ENCODE measurements at regions not wholly inside any gene's neighbourhood (a gene's known extent, or its start where the extent isn't known, plus 50 kb on each side); places are given as distances from the start of the nearest gene placed in this dataset.
"Not testable (repeated sequence)": the region's sequence is repeated elsewhere in the genome, so short reads cannot be mapped to it uniquely, and the experiment has no call there.

GRCh38 chr4:159927781-159928180, 824.9 kb downstream of the RAPGEF2 start:
- 62 to 80% methylated on average over 6 of the region's 6 CpGs for WGBS, 2 donors

GRCh38 chr4:159934602-159935001, 831.7 kb downstream of the RAPGEF2 start:
- H3K27ac ChIP-seq (ENCODE audit: low read depth in 1 of 2, low read length in 1 of 2); H3K4me1 ChIP-seq (ENCODE audit: control insufficient read depth in 5 of 5, insufficient read depth in 5 of 5, low read length in 5 of 5); H3K36me3 ChIP-seq (ENCODE audit: control insufficient read depth in 4 of 4, insufficient read depth in 4 of 4, low read length in 4 of 4); H3K9me3 ChIP-seq (ENCODE audit: control insufficient read depth in 4 of 4, insufficient read depth in 3 of 4, low read length in 3 of 4); DNase-seq; H3K27me3 ChIP-seq (ENCODE audit: control insufficient read depth in 3 of 3, insufficient read depth in 3 of 3, low read length in 2 of 3); H3K4me3 ChIP-seq; H3K9ac ChIP-seq (ENCODE audit: insufficient read depth in 1 of 2, low read length in 2 of 2); ATAC-seq (ENCODE audit: insufficient read depth, low FRiP score): not testable (repeated sequence)
- WGBS, 2 donors, result 87 to 91% methylated on average over 8 of the region's 8 CpGs

More at GRCh38 chr4:159927781-159928180, 824.9 kb downstream of the RAPGEF2 start:
- no peak for TF ChIP-seq CTCF (IDR thresholded peaks at IDR 0.05; ENCODE audit: control extremely low read depth, extremely low read depth)
- H3K9ac ChIP-seq (ENCODE audit: insufficient read depth in 1 of 2, low read length in 2 of 2), result no peak overlapping the region
- H3K36me3 ChIP-seq (ENCODE audit: control insufficient read depth in 4 of 4, insufficient read depth in 4 of 4, low read length in 4 of 4), result no peaks in the 10 kb centered on the region
- H3K4me1 ChIP-seq (ENCODE audit: control insufficient read depth in 5 of 5, insufficient read depth in 5 of 5, low read length in 5 of 5), result no peaks in the 10 kb centered on the region
- DNase-seq, result no peak
- ATAC-seq (ENCODE audit: insufficient read depth, low FRiP score), result no peak
- H3K27ac ChIP-seq (ENCODE audit: low read depth in 1 of 2, low read length in 1 of 2), result no peak overlapping the region
- no peaks in the 10 kb centered on the region for H3K27me3 ChIP-seq (ENCODE audit: control insufficient read depth in 3 of 3, insufficient read depth in 3 of 3, low read length in 2 of 3)
- H3K4me3 ChIP-seq, result no peak overlapping the region
- peaks cover 0 to 12% (median 5%) of the 10 kb centered on the region in 4 donors for H3K9me3 ChIP-seq (ENCODE audit: control insufficient read depth in 4 of 4, insufficient read depth in 3 of 4, low read length in 3 of 4)

- Histone ChIP-seq H3K36me3 (ENCODE audit: control insufficient read depth in 4 of 4, insufficient read depth in 4 of 4, low read length in 4 of 4) (no peaks in the 10 kb centered on the region), H3K27me3 (ENCODE audit: control insufficient read depth in 3 of 3, insufficient read depth in 3 of 3, low read length in 2 of 3) (no peaks in the 10 kb centered on the region), H3K4me3 (no peak overlapping the region), H3K4me1 (ENCODE audit: control insufficient read depth in 5 of 5, insufficient read depth in 5 of 5, low read length in 5 of 5) (no peaks in the 10 kb centered on the region), H3K9me3 (ENCODE audit: control insufficient read depth in 4 of 4, insufficient read depth in 3 of 4, low read length in 3 of 4) (peaks cover 0 to 6% (median 2%) of the 10 kb centered on the region in 4 donors), H3K27ac (ENCODE audit: low read depth in 1 of 2, low read length in 1 of 2) (no peak overlapping the region), H3K9ac (ENCODE audit: insufficient read depth in 1 of 2, low read length in 2 of 2) (no peak overlapping the region)
- no peak for ATAC-seq (ENCODE audit: insufficient read depth, low FRiP score)
- WGBS, 2 donors, result 68 to 79% methylated on average over 3 of the region's 3 CpGs
- no peak for TF ChIP-seq CTCF (IDR thresholded peaks at IDR 0.05; ENCODE audit: control extremely low read depth, extremely low read depth)
- DNase-seq, result no peak
Measured at GRCh38 chr4:159937595-159937994, 834.7 kb downstream of the RAPGEF2 start.

GRCh38 chr4:159939681-159940080, 836.8 kb downstream of the RAPGEF2 start:
- H3K9ac ChIP-seq (ENCODE audit: insufficient read depth in 1 of 2, low read length in 2 of 2); H3K27me3 ChIP-seq (ENCODE audit: control insufficient read depth in 3 of 3, insufficient read depth in 3 of 3, low read length in 2 of 3); H3K4me1 ChIP-seq (ENCODE audit: control insufficient read depth in 5 of 5, insufficient read depth in 5 of 5, low read length in 5 of 5); H3K4me3 ChIP-seq; H3K9me3 ChIP-seq (ENCODE audit: control insufficient read depth in 4 of 4, insufficient read depth in 3 of 4, low read length in 3 of 4); DNase-seq; H3K27ac ChIP-seq (ENCODE audit: low read depth in 1 of 2, low read length in 1 of 2); ATAC-seq (ENCODE audit: insufficient read depth, low FRiP score); H3K36me3 ChIP-seq (ENCODE audit: control insufficient read depth in 4 of 4, insufficient read depth in 4 of 4, low read length in 4 of 4): not testable (repeated sequence)
- 95 to 96% methylated on average over 12 to 25 of the region's 25 CpGs for WGBS, 2 donors

- 93 to 96% methylated on average over 3 of the region's 3 CpGs for WGBS, 2 donors
- no peak for ATAC-seq (ENCODE audit: insufficient read depth, low FRiP score)
Measured at GRCh38 chr4:159941076-159941475, 838.2 kb downstream of the RAPGEF2 start.

More at GRCh38 chr4:159941076-159941475, 838.2 kb downstream of the RAPGEF2 start:
- H3K36me3 ChIP-seq (ENCODE audit: control insufficient read depth in 4 of 4, insufficient read depth in 4 of 4, low read length in 4 of 4), result no peaks in the 10 kb centered on the region
- H3K27me3 ChIP-seq (ENCODE audit: control insufficient read depth in 3 of 3, insufficient read depth in 3 of 3, low read length in 2 of 3), result no peaks in the 10 kb centered on the region
- H3K9ac ChIP-seq (ENCODE audit: insufficient read depth in 1 of 2, low read length in 2 of 2), result no peak overlapping the region
- no peak overlapping the region for H3K4me3 ChIP-seq
- TF ChIP-seq CTCF (IDR thresholded peaks at IDR 0.05; ENCODE audit: control extremely low read depth, extremely low read depth), result no peak
- H3K9me3 ChIP-seq (ENCODE audit: control insufficient read depth in 4 of 4, insufficient read depth in 3 of 4, low read length in 3 of 4), result no peaks in the 10 kb centered on the region
- no peaks in the 10 kb centered on the region for H3K4me1 ChIP-seq (ENCODE audit: control insufficient read depth in 5 of 5, insufficient read depth in 5 of 5, low read length in 5 of 5)
- no peak for DNase-seq
- H3K27ac ChIP-seq (ENCODE audit: low read depth in 1 of 2, low read length in 1 of 2), result no peak overlapping the region

All from lung (tissue), 11 donors.